ENCODE measurements at regions not wholly inside any gene's neighbourhood (a gene's known extent, or its start where the extent isn't known, plus 50 kb on each side); places are given as distances from the start of the nearest gene placed in this dataset.

DNA sequence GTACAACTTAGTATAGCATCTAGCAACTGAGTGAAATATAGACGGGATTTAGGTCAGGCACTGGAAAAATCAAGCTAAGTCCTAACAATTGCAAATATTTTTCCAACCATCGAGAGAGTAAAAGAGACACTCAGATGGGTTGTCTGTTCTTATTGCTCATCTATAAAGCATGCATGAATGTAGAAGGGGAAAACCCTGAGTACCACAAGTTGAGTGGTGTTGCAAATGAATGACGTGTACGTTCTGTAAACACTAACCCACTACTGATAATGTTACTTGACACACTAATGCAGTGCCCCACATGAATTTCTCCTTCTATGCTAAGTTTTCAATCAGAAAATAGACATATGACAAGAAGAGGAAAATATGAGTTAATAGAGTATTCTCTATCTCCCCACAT lies 211.2 kb downstream of the COX18 start:
- TF ChIP-seq, protein P1, sequence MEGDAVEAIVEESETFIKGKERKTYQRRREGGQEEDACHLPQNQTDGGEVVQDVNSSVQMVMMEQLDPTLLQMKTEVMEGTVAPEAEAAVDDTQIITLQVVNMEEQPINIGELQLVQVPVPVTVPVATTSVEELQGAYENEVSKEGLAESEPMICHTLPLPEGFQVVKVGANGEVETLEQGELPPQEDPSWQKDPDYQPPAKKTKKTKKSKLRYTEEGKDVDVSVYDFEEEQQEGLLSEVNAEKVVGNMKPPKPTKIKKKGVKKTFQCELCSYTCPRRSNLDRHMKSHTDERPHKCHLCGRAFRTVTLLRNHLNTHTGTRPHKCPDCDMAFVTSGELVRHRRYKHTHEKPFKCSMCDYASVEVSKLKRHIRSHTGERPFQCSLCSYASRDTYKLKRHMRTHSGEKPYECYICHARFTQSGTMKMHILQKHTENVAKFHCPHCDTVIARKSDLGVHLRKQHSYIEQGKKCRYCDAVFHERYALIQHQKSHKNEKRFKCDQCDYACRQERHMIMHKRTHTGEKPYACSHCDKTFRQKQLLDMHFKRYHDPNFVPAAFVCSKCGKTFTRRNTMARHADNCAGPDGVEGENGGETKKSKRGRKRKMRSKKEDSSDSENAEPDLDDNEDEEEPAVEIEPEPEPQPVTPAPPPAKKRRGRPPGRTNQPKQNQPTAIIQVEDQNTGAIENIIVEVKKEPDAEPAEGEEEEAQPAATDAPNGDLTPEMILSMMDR (IDR thresholded peaks at IDR 0.05; ENCODE audit: extremely low read depth in 1 of 2, insufficient read depth in 1 of 2, low read depth in 1 of 2, low read length in 2 of 2): no peak
- TF ChIP-seq POLR2AphosphoS5 (IDR thresholded peaks at IDR 0.05; ENCODE audit: insufficient read depth, low read depth, low read length): no peak
- no peak for TF ChIP-seq POLR2A (IDR thresholded peaks at IDR 0.05; ENCODE audit: low read depth, low read length)
- TF ChIP-seq, protein P2, sequence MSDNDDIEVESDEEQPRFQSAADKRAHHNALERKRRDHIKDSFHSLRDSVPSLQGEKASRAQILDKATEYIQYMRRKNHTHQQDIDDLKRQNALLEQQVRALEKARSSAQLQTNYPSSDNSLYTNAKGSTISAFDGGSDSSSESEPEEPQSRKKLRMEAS (IDR thresholded peaks at IDR 0.05; ENCODE audit: insufficient read depth, insufficient read length): no peak
- TF ChIP-seq MYC (IDR thresholded peaks at IDR 0.05; ENCODE audit: low read depth, low read length): no peak
- no peak for TF ChIP-seq JUN (IDR thresholded peaks at IDR 0.05; ENCODE audit: borderline replicate concordance, insufficient read depth, insufficient read length, low read depth)
